Activated naive CD8-positive, alpha-beta T cell treated with anti-CD3 and anti-CD28 coated beads, Interleukin-2, amount 50 U/mL, for 16 hours (primary cell): ENCODE measurements at regions not wholly inside any gene's neighbourhood (a gene's known extent, or its start where the extent isn't known, plus 50 kb on each side); places are given as distances from the start of the nearest gene placed in this dataset.
"Not testable (repeated sequence)": the region's sequence is repeated elsewhere in the genome, so short reads cannot be mapped to it uniquely, and the experiment has no call there.

Experiments used
- DNase-seq: peaks from one replicate; pipeline ENCODE4 v3.0.0-alpha.2; 2020; ENCODE audit warnings: low read depth, low spot score

DNA sequence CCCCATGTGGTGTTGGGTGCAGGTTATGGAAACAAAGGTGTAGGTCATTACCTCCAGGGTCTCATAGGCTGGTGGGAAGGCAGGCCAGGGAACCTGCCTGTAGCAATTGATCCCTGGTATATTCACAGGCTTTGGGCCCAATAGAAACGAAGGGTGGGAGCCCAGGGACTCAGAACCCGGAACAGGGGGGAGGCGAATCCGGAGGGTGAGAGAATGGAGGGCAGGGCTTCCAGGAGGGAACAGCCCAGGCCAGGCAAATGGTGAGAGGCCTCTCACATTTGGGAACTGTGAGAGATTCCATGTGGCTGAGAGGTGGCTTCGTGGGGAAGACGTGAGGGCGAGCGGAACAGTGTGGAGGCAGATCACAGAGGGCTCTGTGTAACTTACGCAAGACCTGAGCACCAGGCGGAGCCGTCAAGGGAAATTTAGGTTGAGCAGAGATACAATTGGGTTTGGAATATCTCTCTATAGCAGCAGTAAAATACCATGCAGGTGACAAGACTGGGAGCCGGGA is 267.1 kb downstream of the ERMARD start:
- DNase-seq = no peak

DNA sequence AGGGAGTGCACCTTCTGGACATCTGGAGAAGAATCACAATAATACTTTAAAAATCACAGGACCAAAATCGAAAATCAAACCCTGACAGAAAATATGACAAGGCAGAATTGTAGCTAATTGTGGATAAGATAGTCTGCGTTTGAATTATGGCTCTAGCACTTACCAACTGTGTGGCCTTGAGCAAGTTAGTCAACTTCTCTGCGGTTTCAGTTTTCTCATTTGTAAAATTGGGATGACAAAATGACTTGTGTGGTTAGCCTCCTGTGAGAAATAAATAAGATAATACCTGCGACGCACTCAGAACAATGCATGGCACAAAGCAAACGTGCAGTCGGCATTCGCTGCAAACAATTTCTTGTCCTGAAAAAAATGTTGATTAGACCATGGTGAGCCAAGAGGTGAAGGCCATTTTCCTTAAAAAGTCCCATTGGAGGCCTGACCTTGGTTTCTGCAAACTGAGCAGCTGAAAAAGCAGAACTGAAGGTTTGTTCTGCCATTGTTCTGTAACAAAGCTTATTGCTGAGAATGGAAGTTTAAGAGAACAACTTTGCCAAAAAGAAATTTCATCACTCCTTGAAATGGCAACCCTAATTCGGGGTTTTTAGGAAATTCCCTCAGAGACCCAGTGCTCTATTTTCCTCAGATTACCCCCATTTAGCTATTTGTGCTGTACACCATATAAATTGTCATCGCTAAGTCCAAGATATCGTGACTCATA is 266.3 kb downstream of the ERMARD start:
- no peak for DNase-seq

DNA sequence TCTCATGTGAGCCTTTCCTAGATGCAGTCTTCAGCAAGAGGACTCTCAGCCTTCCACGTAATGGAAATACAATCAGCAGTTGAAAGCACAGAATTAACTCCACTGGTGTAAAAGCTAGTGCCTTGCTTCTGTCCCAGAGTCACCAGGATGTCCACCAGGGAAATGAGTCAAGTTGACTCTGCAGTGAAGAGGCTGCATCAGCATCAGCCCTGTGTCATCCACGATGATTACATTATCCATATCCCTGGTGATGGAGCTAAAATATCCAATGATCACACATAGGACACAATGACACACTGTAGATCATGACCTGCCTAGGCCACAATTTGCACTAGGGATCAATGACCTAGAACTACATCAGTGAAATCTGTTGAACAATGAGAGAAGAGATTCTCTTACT is 262.4 kb downstream of the ERMARD start:
- DNase-seq = no peak

DNA sequence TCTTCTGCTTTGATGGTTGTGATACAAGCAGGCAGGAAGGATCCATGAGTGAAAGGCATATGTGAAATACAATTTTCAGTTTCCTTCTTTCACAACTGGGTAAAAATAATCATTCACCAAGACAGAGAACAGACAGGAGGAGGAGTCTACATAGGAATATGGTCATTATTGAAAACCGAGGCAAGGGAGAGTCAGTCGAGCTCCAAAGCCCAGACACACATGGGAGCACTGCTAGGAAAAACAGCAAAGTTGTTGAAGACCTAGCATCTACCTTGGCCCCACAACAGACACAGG is 260.6 kb downstream of the ERMARD start:
- no peak for DNase-seq

DNA sequence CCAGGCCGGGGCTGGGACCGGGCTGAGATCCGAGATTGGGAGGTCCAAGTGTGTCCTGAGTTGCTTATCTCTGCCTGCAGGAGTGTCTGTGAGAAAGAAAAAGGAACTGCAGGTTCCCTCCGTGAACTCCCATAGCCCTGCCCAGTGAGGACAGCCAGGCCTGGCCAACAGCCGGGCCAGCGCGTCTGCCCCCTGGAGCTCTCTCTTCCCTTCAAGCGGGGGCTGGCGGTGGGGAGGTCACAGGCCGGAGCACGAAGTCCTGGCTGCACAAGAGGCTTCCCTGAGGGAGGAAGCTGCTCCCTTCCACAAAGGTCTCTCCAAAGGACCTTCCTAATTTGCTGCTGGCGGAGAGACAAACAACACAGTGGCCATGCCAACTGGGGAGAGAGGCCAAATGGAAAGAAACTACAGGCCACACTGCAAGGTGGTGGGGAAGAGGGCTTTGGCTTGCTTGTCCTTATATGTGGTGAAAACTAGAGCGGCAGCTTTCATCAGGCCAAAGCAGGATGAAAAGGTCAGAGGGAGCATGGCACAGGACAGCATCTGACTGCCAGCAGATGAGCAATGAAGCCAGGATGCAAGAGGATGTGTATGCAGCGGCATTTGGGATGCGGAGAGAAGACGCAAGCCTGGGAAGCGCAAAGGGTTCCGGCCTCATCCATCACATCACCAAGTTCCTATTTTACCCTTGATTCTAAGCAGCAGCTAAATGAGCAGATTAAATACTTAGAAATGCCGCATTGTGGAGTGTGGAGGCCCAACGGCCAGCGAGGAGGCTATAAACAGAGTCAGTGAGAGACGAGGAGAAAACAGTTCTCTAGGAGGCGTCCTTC is 260.0 kb downstream of the ERMARD start:
- DNase-seq = no peak

DNA sequence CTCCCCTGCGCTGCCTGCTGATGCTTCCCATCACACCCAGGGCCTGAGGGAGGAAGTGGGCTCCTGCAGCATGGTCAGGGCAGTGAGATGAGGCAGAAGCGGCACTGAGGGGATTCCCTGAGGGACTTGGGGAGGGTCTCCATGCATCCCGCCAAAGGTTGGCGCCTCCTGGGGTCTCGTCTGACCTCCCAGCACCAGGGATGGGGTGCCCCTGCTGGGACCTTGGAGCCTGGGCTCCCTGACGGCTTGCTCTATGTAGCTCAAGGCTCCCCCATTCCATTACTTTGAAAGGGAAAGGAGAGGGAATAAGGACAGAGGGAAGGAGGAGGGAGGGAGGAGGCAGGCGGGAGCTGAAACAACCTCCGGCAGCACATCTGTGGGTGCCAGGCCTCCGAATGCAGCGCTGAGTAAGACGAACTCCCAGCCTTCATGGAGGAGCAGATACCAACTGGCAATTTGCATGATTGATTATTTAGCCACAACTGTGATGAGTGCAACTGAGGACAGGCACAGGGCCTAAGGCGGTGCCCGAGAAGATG is 259.3 kb downstream of the ERMARD start:
- DNase-seq = no peak

DNA sequence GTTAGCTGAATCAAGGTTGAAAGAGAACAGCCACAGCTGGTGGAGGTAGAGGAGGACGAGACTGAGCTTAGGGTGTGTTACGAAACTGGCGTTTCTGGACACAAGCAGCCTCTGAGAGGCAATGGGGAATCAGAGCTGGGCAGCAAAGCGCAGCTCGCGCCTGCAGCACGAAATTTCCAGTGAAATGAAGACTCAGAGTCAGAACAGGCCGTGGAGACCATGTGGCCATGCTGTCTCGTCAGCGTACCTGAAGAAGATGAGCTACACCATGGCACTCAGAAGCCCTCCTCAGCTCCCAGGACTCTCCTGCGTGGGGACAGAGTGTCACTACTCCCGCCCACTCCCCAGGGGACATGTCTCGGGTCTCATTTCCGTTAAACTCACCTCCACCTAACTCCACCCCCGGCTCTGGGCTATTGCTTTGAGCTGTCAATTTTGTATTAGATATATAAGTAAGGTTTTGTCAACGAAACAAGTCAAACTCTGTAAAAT is 256.9 kb downstream of the ERMARD start:
- no peak for DNase-seq

DNA sequence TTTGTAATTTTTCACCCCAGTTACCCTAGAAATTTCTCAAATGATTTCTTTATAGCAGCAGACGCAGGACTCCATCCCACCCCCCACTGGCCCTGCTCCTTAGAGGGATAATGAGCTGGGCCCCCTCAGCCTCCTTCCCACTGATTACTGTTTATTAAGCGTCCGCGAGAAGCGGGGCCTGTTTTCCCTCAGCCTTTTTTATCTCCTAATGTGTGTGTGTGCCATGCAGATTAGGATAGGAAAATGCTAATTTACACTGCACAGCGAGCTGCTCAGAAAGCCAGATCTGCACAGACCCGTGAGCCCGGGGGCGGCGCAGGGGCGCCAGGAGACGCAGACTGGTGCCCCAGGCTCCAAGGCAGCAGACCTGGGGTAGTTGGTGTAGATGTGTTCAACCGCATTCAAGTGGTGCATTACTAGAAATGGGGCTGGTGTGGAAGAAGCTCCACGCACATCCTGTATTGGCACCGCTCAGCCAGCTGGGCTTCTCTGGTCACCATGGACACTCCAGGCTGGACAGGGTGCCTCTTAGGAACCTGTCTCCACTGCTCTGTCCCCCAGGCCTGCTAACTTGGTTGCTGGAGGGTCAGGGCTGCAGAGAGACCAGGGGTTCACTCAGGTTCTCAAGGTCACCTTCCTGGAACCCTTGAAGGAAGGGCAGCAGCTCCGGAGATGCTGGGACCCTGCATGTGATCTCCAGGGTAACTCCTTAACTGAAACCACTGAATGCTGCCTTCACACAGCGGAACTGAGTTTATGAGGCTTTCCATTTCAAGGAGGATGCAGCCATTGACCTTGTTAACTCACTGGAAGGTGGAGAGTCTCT is 256.3 kb downstream of the ERMARD start:
- no peak for DNase-seq

DNA sequence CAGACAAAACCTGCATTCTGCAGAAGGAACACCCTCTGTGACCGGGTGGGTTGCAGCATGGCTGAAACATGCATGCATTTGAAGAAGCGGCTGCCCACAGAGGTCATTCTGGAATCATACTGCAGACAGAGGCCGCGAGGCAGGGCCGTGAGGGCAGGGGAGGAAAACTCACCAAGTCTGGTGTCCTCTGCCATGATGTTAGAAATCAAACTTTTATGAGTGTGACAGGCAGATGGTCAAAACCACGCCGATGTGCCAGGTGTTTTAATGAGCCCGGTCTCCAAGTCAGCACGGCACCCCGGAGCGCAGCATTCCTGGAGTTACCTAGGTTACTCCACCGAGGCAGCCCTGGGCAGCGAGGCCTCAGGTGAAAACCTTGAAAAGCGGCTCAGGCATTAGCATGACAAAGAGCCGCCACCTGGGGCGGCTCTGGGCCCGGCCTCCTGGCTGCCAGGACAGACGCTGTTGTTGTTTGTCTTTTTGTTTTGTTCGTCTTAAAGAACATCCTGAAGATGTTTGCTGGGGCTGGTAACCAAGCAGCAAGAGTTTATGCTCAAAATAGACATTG is 255.6 kb downstream of the ERMARD start:
- DNase-seq = no peak

DNA sequence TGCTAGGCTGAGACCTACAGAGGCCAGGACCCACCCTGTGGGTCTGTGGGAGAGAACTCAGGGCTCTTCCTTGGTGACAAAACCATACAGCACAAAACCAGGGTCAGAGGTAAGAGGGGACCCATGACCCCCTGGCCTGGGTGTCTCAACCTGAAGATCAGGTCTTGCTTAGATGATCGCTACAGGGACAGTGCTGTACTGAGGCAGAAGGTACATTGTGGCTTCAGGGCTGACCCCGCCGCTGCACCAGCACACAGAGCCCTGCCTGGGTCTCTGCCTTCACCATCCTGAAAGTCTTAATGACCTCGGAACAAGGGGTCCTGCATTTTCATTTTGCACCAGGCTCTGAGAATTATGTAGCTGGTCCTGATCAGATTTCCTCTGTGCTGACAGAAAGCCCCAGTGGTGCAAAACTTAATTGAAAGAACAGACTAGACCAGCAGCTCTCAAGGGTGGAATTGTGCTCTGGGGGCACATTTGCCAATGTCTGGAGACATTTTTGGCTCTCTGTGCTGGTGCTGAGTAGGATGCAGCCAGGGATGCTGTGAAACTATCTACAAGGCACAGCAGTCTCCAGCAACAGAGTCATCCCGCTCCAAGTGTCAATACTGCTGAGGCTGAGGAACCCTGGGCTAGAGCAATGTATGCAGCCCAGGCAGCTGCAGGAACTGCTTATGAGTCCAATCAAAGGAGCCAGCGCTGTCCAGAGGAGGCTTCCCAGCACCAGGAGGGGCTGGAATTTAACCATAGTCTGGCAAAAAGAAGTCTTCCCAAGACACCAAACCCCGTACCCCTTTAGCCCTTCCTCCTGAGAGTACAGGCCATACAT is 254.9 kb downstream of the ERMARD start:
- no peak for DNase-seq

DNA sequence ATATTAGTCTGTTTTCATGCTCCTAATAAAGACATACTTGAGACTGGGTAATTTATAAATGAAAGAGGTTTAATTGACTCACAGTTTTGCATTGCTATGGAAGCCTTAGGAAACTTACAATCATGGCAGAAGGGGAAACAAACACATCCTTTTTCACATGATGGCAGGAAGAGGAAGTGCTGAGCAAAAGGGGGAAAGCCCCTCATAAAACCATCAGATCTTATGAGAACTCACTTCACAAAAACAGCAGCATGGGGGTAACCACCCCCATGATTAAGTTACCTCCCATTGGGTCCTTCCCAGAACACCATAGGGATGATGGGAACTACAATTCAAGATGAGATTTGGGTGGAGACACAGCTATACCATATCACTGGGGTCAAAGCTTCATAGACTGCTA is 254.2 kb downstream of the ERMARD start:
- no peak for DNase-seq

DNA sequence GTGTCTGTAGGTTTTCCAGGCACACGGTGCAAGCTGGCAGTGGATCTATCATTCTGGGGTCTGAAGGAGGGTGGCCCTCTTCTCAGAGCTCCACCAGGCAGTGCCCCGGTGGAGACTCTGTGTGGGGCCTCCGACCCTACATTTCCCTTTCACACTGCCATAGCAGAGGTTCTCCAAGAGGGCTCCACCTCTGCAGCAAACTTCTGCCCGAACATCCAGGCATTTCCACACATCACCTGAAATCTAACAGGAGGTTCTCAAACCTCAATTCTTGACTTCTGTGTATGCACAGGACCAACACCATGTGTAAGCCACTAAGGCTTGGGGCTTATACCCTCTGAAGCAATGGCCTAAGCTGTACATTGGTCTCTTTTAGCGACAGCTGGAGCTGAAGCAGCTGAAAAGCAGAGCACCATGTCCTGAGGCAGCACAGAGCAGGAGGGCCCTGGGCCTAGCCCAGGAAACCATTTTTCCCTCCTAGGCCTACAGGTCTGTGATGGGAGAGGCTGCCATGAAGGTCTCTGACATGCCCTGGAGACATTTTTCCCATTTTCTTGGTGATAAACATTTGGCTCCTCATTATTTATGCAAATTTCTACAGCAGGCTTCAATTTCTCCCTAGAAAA is 253.3 kb downstream of the ERMARD start:
- DNase-seq = no peak

DNA sequence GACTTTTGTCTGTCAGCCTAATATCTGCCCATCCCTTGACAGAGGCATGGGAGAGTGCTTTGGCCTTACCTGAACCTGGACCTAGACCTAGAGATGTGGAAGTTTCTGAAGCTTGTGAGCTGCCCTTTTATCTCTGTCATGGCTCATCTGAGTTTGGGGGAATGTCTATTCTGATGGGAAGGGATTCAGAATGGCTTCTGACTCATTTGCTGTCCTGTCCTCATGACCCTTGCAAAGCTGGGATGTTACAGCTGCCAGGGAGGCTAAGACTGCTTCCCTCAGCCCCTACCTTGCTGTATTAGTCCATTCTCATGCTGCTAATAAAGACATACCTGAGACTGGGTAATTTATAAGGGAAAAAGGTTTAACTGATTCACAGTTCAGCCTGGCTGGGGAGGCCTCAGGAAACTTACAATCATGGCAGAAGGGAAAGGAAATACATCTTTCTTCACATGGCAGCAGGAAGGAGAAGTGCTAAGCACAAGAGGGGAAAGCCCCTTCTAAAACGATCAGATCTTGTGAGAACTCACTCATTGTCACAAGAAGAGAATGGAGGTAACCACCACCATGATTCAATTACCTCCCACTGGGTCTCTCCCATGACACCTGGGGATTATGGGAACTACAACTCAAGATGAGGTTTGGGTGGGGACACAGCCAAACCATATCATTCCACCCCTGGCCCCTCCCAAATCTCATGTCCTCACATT is 252.2 kb downstream of the ERMARD start:
- no peak for DNase-seq

DNA sequence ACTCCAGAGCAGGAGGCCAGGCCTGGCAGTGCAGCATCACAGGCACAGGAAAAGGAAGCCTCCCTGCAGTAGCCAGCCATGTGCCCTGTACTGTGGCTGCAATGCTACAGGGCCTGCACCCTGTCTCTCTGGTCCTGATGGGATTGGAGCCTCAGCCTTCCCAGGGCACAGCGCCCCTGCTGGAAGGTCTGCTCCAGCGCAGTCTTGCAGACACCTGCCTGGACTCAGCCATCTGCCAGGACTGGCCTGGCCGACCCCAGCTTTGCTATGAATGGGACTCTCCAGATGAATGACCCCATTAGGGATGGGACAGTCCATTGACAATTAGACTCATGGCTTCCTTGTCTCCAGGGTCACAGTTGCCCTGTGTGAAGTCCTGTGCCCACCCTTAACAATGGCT is 251.6 kb downstream of the ERMARD start:
- DNase-seq = no peak

DNA sequence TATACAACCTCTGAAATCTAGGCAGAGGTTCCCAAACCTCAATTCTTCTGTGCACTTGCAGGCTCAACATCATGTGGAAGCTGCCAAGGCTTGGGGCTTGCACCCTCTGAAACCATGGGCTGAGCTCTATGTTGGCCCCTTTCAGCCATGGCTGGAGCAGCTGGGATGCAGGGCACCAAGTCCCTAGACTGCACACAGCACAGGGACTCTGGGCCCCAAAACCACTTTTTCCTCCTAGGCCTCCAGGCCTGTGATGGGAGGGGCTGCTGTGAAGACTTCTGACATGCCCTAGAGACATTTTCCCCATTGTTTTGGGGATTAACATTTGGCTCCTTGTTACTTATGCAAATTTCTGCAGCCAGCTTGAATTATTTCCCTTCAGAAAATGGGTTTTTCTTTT is 250.4 kb downstream of the ERMARD start:
- DNase-seq = not testable (repeated sequence)

DNA sequence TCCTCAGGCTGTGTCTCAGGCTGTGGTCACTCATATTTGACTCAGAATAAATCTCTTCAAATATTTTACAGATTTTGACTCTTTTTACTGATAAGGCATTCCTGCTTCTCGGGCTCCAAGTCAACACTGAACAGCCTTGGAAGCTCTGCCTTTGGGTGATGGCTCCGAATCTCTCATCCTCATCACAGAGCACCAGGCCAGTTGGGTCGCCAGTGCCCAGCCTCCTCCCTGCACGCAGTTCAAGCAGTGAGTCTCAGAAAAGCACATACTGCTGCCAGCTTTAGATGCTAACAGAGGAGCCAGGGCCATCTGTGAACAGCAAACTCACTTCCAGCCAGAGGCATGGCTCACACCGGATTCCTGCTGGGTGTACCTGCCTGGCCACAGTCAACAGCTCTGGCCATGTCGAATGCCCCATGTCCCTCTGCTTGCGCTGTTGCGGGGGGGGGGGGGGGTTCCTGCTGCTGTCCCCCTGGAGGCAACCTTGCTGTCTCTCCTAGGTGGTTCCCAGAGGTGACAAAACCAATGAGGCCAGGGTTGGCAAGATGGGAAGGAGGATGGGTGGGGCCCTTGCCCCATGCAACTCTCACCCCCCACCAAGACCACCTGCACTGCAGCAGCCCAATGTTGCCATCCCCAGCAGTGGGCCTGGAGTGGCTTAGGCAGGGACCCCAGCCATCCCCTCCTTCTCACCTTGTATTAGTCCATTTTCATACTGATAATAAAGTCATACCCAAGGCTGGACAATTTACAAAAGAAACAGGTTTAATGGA is 248.8 kb downstream of the ERMARD start:
- DNase-seq = no peak

DNA sequence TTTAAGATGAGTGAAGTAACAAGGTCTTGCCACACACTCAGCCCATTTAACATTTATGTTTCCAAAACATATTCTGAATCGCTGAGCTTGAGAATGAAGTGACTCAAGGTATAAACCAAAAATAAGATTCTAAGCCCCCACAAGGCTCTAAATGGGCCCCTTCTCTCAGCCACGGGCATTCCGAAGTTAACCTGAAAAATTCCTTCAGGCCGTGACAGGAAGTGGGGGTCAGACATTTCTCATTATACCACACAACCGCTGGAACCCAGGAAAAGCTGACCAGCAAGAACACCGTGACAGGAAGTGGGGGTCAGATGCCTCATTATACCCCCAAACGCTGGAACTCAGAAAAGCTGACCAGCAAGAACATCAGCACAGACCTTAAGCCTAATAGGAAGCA is 247.9 kb downstream of the ERMARD start:
- DNase-seq = no peak

DNA sequence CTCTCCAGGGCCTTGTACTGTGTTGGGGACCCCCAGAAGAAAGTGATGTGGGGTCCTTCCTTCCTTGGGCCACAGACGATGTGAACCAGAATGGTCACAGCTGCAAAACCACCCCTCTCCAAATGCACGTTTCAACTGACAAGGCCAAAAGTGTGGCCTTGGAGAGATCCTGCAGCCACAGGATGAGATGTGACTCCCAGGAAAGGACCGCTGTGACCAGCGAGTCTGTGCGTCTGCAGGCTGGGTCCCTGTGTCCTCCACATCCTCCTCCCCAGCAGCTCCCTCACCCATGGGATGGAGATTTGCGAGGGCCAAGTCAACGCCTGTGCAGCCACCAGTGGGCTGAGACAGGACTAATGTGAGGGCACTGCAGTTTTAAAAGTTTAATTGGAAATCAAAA is 247.0 kb downstream of the ERMARD start:
- DNase-seq = no peak

DNA sequence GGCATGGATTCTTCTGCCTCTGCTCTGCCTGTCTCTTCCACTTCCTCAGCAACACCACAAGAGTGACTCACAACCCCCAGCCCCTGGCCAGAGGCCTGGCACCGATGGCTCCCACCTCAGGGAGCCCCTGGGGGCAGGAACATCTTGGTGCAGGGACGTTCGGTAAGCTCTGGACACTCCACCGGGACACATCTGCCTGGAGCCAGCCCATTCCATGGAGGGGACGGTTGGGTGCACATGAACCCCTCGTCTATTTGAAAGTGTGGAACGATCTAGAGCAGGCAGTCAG is 246.5 kb downstream of the ERMARD start:
- DNase-seq = no peak
